HG03196 (cell line): ENCODE measurements at regions not wholly inside any gene's neighbourhood (a gene's known extent, or its start where the extent isn't known, plus 50 kb on each side); places are given as distances from the start of the nearest gene placed in this dataset.

Source experiments
- ATAC-seq: cut with Tn5 transposase; IDR thresholded peaks from one replicate; pipeline ENCODE4 v1.9.1; 2021; ENCODE audit not compliant: unreplicated experiment

DNA sequence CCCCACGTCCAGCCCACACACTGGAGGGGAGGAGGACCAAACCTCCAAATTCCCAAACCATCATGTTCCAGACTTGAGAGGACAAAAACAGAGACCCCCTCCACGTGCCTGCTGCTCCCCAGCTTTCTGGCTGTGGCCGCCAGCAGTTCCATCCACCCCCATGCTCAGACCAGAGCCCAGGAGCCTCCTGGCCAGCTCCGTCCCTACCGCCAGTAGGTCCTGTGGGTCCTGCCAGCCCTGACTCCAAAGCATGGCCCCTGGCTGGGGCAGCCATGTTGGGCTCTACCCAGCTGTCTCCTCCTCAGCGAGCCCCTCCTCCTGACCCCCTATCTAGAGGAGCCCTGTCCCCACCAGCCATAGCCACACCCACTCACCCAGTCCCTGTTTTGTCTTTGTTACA, 227.3 kb upstream of the RTL1 start:
- ATAC-seq = no peak

DNA sequence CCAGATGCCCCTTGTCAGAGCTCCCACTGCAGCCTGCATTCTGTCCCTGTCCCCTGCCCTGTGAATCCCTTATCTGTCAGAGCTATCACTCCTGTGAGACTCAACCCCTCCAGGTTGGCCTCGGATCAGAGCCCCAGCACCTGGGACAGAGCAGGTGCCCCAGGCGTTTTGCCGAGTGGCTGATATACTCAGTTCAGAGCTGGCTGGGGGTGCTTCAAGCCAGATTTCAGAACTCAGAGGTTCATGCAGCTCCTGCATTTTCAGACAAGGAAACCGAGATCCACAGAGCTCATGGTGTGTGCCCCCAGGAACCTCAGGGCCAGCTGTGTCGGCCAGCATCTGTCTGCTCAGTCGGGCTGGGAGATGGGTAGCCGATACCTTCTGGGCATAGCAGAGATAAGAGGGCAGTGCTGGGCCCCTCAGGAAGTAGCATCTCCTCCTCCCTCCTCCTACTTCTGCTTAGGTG, 228.0 kb upstream of the RTL1 start:
- no peak for ATAC-seq

DNA sequence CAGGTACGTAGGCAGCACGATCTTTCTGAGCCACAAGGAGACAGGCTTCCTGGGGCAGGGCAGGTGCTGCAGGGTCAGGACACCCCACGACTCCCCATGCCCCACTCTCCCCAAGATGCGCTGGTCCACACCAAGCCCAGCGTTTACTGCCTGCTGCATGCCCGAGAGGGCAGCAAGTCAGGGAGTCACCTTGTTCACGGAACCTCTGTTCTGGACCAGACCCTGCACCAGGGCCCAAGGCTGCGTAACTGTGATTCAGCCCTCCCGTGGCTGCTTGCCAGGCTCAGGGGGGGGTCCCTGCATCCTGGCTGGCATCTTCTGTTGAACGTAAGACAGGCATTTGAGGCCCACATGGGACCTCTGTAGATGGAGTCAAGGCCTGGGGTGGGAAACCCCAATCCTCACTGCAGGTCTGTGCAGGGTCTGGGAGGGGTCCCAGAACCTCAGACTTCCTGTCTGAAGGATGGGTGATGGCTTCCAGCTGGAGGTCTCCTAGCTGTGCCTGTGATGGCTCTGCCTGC, 228.6 kb upstream of the RTL1 start:
- ATAC-seq = no peak

DNA sequence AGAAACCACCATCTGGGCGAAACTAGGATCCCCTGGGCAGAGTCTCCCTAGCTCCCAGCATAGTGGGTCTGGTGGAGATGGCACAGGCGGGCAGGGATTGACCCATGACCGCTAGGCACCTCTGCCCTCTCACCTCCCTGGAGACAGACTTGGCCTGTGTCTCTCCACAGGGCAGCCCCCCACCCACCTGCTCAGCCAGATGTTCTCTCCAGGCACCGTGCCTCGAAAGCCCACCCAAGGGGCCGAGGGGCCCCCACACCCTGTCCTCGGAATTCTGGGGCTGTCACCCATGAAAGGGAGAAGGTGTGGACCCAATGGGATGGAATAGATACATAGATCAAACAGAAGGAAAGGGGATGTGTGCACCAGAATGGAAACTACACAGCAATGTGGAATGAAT, 229.1 kb upstream of the RTL1 start:
- ATAC-seq = no peak

DNA sequence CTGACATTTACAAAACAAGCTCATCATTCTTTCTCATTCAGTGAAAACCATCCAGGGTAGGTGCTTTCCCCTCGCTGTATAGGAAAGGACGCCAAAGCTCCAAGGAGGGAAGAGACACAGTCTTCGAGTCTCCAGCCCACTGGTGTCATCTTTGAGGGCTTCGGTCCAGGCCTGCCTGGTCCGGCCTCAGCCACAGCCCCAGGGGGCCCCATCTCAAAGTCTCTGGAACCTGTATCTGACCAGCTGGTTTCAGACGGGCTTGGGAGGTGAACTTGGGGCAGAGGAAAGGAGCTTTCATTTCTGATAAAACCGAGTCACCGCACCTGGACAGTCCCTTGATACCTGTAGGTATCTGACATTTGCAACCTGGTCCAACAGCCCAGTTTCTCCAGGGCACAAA, 229.5 kb upstream of the RTL1 start:
- ATAC-seq = no peak

DNA sequence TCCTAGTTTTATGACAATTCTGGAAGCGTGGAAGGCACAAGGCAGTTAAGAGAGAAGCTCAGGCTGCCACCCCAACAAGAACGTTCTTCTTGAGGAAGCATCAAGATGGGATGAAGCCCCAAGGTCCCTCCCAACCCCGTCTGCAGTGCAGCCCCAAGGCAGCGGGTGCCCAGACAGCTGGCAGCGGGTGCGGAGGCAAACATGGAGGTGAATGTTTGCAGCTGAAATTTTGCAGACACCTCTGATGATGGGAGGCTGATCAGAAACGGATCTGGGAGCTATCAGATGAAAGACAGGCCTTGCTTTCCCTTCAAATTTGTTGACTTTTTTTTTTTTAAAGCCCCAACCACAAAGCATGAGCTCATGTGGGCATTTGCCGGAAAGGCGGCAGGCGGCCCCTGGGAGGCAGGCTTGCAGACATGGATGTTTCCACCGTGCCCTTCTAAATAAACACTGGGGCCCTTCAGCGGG, 230.7 kb upstream of the RTL1 start:
- no peak for ATAC-seq

DNA sequence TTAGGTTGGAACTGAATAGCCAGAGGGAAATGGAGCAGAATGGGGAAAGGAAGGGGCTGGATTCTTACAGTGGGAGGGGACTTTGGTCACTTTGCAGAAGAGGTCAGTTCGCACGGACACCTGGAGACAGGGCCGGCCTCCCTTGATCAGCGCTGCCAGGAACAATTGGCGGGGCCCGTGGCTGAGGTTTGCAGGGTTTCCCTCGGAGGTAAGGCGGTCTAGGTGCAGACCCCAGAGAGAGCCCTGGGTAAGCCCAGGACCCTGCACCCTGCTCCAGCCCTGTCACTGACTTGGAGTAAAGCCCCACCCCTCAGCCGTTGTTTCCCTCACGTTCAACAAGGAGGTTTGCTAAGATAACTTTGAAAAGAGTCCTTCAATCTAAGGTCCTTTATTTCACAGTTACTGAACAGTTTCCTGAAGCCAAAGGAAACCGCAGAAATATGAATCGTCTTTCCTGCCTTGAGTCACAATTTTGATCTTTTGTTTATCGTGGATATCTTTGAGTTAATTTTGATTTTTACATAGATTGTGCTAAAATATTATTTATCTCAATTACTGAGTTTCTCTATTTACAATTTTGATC, 231.4 kb upstream of the RTL1 start:
- ATAC-seq = no peak

DNA sequence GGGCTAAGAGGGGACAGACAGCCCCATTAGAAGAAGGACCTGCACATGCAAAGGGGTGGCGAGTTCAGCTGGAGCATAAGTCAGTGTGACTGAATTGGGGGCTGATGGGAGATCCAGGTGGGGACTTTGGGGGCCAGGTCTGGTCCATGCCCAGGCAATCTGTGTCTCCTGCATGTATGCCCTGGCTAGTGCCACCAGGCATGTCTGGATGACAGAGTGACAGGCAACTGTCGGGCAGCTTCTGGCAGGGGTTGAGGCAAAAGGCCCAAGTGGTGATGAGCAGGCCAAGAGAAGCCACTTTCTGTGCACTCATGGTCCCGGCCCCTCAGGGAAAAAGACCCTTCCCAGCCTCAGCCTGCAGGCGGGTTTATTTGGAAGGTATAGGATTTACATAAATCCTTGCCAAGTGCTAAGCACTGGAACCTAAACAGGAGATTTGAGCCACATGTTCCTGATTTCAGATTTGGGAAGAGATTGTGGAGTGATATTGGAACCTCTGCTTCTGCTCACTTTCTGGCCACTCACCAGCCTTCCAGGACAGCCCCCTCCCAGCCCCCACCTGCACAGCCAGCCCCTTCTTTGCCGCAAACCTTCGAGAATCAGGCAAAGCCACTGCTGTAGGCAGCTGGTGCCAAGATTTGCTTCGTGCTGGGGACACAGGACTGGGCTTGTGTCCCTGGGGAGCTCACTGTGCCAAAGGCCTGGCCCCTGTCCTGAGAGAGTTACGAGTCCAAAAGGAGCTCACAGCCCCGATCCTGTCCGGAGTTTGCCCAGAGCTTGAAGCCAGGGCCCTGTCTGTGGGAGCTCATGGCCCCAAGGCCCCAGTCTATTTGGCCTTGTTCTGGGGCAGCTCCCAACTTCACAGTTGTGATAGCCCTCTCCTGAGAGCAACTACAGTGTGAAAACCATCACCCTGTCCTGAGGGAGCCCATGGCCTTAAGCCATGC, 232.5 kb upstream of the RTL1 start:
- no peak for ATAC-seq

DNA sequence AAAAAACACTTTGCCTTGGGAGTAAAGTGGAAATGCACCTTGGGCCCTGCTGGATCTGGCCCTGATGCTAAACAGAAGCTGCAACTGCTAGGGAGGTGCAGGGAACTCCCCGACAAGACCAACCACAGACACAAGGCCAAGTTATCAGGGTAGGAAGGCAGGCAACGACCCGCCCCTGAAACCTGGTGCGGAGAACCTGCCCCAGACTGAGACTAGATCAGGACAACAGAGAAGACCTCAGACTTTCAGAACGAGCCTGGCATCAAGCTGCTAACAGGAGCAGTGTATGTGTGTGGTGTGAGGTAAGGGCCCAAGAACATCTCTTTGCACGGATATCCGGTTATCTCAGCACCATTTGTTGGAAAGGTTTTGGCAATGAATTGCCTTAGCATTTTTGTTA, 233.7 kb upstream of the RTL1 start:
- no peak for ATAC-seq

DNA sequence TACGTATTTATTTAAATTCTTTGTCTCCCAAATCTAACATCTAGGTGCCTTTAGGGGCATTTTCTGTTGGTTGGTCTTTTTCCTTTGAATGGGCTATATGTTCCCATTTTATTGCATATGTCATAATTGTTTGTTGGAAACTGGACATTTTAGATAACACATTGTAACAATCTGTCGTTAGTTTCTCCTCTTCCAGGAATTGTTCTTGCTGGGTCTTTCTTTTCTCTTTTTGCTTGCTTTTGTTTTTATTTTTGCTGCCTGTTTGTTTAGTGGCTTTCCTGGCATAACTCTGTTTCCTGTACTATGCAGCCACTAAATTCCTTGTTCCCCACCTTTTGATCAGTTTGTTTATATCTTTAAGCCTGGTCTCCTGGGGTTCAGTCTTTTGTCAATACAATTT, 244.3 kb upstream of the RTL1 start:
- no peak for ATAC-seq

DNA sequence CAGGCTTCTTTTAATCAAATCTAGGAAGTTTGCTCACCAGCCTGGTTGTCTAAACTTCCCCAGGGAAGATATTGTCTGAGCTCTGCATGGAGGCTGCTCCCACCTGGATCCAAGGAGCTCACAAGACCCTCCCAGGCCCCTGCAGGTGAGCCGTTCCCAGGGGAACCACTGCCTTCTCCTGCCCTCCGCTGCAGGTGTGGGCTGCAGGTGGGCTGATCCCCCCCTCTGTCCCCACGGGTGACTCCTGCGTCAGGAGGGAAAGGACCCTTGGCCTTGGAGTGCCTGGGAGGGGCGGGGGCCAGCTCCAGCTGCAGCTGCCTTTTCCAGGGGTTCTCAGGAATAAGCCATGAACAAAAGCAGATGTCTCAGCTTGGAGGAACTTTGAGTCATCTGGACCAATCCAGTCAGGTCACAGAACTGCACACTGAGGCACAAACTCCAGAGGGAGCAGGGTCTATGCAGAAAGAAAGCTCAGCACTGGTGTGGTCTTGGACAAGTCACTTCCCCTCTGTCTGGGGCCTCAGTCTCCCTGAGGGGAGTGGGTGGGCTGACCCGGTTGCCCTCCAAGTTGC, 246.6 kb upstream of the RTL1 start:
- ATAC-seq = no peak

DNA sequence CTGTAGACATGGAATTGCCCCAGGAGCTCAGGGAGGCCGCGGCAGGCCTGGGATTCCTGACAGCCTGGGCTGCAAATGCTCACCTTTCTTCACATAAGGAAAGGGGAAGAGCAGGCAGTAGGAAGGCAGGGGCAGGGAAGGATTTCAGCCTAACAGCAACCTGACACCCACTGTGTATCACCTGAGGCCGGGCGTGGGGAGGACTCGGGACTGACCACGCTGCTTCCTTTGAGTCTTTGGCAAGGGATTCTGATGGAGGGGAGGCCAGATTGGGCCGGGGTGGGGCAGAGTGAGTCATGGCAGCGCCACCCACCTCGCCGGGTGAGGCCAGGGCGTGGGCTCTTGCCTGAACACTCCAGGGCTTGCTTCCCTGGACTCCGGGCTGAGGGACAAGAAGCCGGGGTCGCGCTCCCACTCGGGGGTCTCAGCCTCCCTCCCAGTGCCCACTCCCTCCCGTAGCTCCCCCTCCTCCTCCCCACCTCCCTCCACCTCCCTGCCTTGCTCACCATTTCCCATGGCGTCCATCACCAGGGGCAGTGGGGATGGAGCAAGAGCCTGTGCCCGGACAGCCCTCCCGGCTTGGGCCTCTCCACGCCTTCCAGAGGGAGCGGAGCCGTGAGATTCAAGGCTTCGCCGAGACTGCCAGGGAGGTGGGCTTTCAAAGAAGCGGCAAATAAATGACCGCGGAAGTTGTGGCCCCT, 247.9 kb upstream of the RTL1 start:
- ATAC-seq = no peak

DNA sequence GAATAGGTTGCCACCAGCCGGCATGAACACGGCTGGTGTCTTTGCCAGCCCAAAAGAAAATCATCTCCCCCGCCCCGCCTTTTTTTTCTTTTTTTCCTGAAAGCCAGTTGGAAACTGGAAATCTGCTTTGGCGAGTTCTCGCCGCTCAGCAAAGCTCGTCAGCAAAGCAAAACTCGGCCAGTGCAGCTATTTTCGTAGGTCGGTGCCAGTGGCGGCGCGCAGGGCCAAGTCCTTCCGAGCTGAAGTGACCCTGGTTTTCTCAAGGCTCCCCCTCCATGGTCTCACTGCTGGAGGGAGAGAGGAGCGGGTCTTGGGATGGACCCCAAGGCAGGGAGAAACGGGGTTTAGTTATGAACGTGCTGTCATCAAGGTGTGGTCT, 248.4 kb upstream of the RTL1 start:
- ATAC-seq = no peak

DNA sequence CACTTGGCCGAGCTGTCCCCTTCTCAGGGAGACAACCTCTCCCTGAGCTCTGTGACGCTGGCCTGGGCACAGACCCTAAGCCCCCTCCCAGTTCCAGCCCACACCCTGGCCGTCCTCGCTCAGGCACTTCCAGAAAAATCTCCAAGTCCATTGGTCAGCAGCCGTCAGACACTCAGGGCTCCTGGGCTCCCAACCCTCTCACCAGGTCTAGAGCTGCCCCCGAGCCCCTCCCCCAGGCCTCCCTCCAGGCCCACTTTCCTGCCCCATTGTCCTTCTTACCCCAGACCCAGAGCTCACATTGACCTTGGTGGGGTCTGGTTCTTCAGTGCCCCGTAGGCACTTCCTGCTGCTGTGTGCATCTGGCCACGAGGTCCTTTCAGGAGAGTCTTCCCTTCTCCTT, 249.3 kb upstream of the RTL1 start:
- no peak for ATAC-seq

DNA sequence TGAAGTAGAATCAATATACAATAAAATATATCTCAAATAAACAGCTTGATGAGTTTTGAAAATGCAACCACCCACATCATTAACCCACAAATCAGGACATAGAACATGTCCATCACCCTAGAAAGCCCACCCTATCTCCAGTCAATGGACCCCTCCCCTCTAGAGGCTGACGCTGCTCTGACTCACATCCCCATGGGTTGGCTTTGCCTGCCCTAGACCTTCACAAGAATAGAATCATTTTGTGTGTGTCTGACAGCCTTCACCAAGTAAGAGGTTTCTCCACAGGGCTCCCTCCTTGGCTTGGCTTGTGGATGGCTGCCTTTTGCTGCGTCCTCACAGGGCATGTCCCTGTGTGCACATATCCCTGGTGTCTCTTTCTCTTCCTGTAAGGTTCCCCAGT, 250.2 kb upstream of the RTL1 start:
- no peak for ATAC-seq

DNA sequence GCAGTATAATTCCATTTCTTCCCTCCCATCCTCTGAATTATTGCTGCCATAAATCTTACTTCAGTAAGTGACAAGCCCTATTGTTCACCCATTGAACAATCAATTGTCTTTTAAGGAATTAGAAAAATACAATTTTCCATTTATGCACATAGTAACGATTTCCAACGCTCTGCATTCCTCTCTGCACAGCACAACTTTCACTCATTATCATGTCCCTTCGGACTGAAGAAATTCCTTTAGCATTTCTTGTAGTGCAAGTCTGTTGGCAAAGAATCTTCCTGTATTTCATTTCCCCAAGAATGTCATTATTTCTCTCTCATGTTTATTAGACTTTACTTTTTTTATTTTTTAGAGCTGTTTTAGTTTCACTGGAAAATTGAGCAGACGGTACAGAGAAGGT, 252.1 kb upstream of the RTL1 start:
- no peak for ATAC-seq

DNA sequence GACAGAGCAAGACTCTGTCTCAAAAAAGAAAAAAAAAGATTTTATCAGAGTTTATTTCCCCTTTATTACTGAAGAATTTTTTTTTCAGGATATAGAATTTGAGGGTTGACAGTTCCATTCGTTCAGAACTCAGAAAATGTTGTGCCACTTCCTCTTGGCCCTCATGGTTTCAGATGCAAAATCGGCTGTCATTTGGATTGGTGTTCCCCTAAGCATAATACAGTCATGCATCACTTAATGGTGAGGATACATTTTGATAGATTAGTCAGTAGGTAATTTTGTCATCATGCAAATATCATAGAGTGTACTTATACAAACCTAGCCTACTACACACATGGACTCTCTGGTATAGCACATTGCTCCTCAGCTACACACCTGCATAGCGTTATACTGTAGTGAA, 263.9 kb upstream of the RTL1 start:
- no peak for ATAC-seq

DNA sequence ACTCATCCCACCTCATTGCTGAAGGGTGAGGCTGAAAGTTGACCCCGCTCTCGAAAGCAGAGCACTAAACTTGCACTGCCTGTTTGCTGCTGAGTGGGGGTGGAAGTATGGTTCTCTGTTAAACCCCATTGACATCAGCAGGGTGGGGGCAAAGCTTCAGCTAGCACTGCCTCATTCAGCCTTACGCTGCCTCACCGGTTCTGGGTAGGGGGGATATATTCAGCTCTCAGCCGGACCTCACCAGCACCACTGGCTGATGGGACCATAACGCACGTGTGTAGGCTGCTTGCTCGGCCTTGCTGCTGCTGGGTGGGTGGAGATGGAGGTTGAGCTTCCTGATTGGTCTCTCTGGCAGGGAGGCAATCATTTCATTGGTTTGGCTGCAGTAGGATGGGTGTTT, 265.7 kb upstream of the RTL1 start:
- no peak for ATAC-seq

DNA sequence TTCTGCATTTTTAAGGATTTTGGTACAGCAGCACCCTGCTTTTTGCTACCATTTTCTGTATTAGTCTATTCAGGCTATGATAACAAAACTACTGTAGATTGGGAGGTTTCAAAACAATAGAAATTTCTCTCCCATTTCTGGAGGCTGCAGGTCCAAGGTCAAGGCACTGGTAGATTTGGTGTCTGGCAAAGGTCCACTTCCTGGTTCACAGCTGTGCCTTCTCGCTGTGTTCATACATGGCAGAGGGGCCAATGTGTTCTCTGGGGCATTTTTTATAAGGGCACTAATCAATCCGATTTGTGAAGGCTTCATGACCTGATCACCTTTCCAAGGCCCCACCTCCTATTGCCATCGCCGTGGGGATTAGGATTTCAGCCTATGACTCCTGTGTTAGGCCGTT, 268.1 kb upstream of the RTL1 start:
- ATAC-seq = no peak

DNA sequence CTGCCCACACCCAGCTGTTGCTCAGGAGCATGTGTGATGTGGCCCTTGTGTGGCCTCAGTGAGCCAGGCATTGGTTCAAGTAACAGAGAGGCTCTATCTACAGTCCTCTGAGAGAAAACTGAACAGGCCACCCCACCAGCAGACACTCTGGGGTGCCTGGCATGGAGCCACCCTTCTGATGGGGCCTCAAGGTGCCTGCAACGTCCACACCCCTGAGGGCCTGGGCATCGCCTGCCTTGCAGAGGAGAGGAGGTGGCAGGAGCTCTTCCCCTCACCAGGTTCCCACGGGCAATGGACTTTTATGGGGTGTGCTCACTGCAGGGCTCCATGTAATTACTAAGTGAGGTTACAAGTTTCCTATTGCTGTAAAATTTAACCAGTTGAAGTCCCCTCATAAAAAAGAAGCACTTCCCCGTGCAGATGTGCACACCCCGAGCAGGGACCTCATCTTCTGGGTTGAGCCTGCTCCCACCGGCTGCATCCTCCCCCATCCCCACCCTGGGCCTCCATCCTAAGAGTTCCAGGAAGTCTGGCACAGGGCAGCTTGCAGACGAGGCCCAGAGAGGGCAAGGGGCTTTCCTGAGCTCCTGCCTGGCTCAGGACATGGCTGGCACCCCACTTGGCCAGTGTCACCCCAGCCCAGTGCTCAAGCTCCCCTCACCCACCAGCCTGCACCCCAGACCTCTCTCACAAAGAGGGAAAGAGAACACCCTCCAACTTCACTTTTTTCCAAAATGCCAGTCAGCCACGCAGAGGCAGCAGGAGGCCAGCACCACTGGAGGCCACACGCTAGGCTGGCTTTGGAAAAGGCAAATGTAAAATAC, 270.4 kb upstream of the RTL1 start:
- no peak for ATAC-seq

DNA sequence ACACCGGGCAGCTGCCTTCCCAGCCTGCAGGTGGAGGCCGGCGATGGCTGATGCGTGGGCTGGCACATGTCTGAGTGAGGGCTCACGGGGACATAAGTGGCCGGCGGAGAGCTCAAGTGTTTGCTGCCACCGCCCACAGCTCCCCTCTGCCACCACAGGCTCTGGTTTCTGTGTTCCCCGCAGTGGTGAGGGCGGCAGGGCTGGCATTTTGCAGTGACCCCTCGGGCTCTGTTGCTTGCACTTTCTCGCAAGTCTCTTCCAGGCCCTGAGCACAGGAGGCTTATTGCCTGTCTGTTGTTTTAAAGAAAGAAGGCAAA, 271.0 kb upstream of the RTL1 start:
- no peak for ATAC-seq
